HG03175 (cell line): ENCODE measurements at regions not wholly inside any gene's neighbourhood (a gene's known extent, or its start where the extent isn't known, plus 50 kb on each side); places are given as distances from the start of the nearest gene placed in this dataset.
"Not testable (repeated sequence)": the region's sequence is repeated elsewhere in the genome, so short reads cannot be mapped to it uniquely, and the experiment has no call there.

Experiments
- ATAC-seq: cut with Tn5 transposase; IDR thresholded peaks from one replicate; pipeline ENCODE4 v1.9.1; 2021; ENCODE audit warnings: mild to moderate bottlenecking, moderate library complexity; ENCODE audit not compliant: unreplicated experiment

GRCh38 chr3:40925231-40925630 is 274.1 kb upstream of the CTNNB1 start:
- no peak for ATAC-seq

DNA sequence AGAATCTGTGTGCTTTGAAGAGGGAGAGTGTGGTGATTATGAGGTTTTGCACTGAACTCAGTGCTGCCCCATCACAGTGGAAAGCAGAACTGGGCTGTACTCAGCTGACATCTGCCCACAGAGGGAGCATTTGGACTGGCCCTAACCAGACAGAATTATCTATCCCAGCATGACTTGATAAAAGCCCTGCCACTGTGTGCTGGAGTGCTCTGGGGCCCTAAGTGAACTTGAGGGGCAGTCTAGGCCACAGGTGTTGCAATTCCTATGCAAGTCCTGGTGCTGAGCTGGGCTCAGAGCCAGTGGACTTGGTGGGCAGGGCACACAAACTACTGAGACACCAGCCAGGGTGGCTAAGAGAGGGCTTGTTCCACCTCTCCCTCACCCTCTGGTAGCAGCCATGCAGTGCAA is 269.2 kb upstream of the CTNNB1 start:
- ATAC-seq = no peak

DNA sequence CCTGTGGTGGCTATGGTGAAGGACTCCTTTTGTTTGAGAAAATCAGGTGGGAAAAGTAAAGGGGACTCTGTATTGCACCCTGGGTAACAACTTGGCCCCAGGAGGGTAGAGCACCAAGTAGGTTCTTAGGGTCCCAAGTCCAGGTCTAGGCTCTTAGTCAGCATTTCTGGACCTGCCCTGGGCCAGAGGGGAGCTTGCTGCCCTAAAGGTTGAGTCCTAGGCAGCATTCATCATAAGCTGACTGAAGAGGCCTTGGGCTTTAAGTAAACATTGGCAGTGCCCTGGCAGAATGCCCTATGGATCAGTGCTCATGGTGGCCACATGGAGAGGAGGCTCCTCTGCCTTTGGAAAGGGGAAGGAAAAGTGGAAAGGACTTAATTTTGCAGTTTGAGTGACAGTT is 268.5 kb upstream of the CTNNB1 start:
- no peak for ATAC-seq

- ATAC-seq = no peak
Measured at GRCh38 chr3:40938591-40938990, 260.7 kb upstream of the CTNNB1 start.

DNA sequence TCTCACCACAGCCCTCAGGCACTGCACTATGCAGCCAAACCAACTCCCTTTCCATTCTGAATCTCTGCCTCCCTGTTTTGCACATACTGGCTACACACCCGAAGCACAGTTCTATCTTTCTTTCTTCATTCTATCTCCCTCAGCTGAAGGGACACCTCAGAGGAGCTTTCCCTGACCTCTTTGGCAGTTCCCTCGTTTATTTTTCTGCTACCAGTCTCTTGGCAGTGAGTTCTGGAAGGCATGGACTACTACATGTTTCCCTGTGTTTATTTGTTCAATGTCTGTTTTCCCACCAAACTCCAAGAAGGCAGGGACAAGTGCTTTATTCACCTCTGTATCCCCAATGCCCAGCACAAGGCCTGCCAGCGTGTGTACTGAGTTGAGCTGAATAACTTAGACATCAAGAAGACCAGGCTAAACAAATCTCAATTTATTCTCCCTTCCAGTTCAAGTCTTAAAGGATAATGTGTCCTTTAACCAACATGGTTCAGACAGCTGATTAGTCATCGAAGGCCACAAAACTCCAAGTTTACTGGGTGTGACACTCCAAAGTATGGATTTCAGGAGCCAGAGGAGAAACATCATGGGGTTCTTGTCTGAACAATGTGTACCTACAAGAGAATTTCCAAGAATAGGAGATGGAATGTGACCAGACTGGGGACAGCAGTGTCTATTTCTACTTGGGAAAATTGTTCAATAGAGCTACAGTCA is 260.1 kb upstream of the CTNNB1 start:
- ATAC-seq = no peak

- ATAC-seq = no peak
Measured at GRCh38 chr3:40939741-40940130, 259.6 kb upstream of the CTNNB1 start.

DNA sequence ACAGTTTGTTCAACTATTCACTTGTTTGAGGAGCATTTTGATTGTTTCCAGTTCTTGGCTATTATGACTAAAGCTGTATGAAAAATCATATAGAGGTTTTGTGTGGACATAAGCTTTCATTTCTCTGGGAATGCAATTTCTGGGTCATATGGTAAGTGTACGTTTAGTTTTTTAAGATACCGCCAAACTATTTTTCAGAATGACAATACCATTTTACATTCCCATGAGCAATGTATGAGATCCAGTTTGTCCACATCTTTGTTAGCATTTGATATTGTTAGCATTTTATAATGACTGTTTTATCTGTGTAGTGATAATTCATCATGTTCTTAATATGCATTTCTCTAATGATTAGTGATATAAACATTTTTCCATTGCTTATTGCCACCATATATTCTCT is 258.7 kb upstream of the CTNNB1 start:
- ATAC-seq = no peak

GRCh38 chr3:40947022-40947421 is 252.3 kb upstream of the CTNNB1 start:
- not testable (repeated sequence) for ATAC-seq

- not testable (repeated sequence) for ATAC-seq
Measured at GRCh38 chr3:40949347-40949746, 250.0 kb upstream of the CTNNB1 start.

DNA sequence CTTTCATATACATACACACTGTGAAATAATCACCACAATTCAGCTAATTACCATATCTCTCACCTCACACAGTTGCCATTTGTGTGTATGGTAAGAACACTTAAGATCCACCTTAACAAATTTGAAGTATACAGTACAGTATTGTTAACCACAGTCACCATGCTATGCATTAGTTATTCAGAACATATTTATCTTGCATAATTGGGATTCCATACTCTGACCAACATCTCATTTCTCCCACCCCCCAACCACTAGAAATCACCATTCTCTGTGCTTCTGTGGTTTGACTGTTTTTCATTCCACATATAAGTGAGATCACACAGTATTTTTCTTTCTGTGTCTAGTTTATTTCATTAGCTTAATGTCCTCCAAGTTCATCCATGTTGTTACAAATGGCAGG is 247.7 kb upstream of the CTNNB1 start:
- ATAC-seq = no peak

DNA sequence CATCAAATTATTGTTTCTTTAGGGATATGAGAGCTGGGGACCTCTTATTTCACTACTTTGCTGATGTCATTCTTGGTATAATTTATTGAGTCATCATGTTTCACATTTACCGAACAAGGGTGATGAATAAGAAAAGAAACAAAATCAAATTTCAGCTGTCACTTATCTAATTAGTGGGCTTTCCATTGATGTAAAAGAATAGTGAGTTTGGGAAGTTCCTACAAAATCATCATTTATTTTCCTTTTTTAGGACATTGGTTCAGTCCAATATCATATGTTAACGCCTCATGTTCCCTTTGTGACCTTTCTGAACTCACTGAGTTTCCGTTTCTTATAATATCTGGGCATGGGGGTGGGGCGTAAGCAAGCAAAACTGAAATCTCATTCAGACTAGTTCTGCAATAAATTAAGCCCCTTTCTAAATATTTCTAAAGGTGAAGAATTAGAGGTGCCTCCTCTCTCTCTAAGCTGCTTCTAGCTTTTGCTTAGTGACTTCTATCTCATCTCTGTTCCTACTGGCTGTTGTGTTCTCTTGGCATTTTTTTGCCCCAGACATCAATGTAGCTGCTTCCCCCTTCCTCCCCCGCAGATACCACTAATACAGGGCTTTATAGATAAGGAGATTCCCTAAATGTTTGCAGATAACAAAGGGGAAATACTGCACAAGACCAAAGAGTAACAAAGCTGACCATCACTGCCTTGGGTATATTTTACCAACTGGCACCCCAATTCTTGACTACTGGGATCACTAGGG is 238.0 kb upstream of the CTNNB1 start:
- ATAC-seq = peak; percentile 59

GRCh38 chr3:40962721-40963120 is 236.6 kb upstream of the CTNNB1 start:
- ATAC-seq = no peak

- ATAC-seq = no peak
Measured at GRCh38 chr3:40968666-40969065, 230.6 kb upstream of the CTNNB1 start.

DNA sequence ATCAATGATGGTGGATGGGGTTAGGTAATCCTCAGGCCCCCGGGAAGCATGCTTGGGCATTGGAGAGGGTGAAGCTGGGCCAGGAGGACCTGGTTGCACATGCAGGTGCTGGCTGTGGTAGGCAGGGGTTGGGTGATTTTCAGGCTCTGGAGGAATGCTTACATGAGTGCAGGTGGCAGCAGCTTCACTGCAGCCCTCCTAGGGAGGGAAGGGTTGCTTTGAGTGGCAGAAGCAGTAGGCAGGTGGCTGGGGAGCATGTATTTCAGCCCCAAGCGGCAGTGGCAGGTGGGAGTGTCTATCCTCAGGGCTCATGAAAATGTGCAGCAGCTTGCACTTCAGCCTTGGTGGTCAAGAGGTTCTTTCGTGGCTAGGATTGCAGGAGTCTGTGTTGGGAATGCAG is 230.0 kb upstream of the CTNNB1 start:
- no peak for ATAC-seq

- ATAC-seq = no peak
Measured at GRCh38 chr3:40969756-40970466, 229.4 kb upstream of the CTNNB1 start.

GRCh38 chr3:40971191-40972168 is 227.8 kb upstream of the CTNNB1 start:
- ATAC-seq = peak; percentile 96

GRCh38 chr3:40972350-40972749 is 227.0 kb upstream of the CTNNB1 start:
- ATAC-seq = no peak

DNA sequence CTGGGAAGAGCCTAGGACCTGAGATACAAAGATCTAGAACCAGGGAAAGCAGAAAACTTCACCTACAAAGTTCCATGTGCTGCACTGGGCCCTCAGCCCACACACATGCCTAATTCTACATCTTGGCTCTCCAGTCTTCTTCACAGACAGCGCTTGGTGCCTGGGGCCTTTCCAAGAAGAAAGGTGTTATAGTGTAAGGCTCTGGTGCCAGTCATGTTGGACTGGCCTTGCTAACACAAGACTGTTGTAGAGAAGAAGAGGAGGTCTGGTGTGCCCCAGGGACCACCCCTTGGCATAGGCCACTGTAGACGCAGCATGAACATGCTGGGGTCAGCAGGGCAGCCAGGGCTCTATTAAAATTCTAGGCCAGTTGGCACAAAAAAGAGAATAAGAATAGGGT is 226.2 kb upstream of the CTNNB1 start:
- ATAC-seq = no peak

DNA sequence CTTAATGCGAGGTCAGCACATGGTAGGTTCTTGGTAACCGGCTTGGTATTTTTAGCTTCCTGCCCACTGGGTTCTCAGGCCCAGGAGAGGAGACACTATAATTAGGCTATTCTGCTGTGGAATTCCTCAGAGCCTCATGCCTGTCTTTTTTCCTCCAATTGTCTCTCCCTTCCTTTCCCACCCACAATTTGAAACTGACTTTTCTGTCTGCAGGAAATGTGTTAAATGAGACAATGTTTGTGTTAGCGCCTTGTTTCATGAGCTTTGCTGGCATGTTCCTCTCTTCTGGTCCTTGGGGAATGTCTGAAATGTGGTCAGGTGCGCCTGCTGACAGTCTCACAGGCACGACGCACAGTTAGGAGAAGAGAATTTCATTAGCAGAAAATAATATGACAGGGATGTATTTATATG is 223.6 kb upstream of the CTNNB1 start:
- ATAC-seq = no peak

DNA sequence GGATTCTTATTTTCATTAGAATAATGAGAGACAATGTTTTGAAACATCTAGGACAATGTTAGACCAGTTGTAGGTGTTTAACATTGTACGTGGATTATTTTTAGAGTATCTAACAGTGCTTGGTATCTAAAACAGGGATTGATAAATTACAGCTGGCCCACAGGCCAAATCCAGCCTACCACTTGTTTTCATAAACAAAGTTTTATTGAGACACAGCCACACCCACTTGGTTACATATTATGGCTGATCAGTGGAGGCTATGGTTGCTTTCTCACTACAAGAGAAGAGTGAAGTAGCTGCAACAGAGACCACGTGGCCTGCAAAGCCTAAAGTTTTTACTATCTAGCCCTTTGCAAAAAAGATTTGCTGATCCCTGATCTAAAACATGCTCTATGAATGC is 223.1 kb upstream of the CTNNB1 start:
- no peak for ATAC-seq

- no peak for ATAC-seq
Measured at GRCh38 chr3:40978442-40978841, 220.9 kb upstream of the CTNNB1 start.
